Type B pancreatic cell (in vitro differentiated cells): ENCODE measurements at regions not wholly inside any gene's neighbourhood (a gene's known extent, or its start where the extent isn't known, plus 50 kb on each side); places are given as distances from the start of the nearest gene placed in this dataset.

Source experiments
- DNase-seq: peaks from one replicate; pipeline ENCODE4 v3.0.0; 2021; ENCODE audit warnings: mixed read lengths; ENCODE audit not compliant: unreplicated experiment; ENCODE audit errors: extremely low spot score
- H3K27ac Mint-ChIP-seq: 2 replicates; pipeline ENCODE4 v1.8.0; 2021; ENCODE audit warnings: mild to moderate bottlenecking, mixed read lengths
- H3K27me3 Mint-ChIP-seq: 2 replicates; pipeline ENCODE4 v1.8.0; 2021; ENCODE audit warnings: mixed read lengths
- H3K36me3 Mint-ChIP-seq: 2 replicates; pipeline ENCODE4 v1.8.0; 2021; ENCODE audit warnings: mixed read lengths
- H3K4me1 Mint-ChIP-seq: one replicate; pipeline ENCODE4 v1.8.0; 2021; ENCODE audit warnings: mixed read lengths; ENCODE audit not compliant: unreplicated experiment
- H3K4me3 Mint-ChIP-seq: 2 replicates; pipeline ENCODE4 v1.8.0; 2021; ENCODE audit warnings: mild to moderate bottlenecking, mixed read lengths
- H3K9me3 Mint-ChIP-seq: 2 replicates; pipeline ENCODE4 v1.8.0; 2021; ENCODE audit warnings: mixed read lengths
- CTCF ChIP-seq: fragments of 200-600 bp; sonication (generic); conservative IDR thresholded peaks from 2 replicates; pipeline ENCODE4 v1.5.0; 2021; ENCODE audit warnings: antibody characterized with exemption, mild to moderate bottlenecking

DNA sequence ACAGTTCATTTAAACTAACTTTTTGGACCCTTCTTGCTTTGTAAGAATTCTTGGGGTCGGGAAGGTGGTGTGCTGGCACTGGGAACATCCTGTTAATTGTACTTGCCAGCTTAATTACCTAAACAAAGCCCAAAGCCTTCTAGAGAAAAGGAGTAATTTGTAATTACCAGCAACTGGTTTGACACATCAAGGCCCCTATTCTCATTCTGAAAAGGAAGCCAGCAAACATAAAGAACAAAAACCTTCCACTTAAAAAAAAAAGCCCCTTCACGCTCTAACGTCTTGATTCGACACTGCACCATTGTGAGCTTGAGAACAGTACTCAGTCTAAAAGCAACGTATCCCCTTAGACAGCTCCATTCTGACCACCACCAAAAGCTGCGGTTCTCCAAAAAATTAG lies 74.7 kb upstream of the RPH3AL start:
- H3K4me3 Mint-ChIP-seq = no peak overlapping the region
- no peak for TF ChIP-seq CTCF
- H3K4me1 Mint-ChIP-seq = peaks cover 4% of the 10 kb centered on the region
- H3K36me3 Mint-ChIP-seq = no peaks in the 10 kb centered on the region
- DNase-seq = no peak
- H3K27ac Mint-ChIP-seq = no peak overlapping the region
- no peaks in the 10 kb centered on the region for H3K9me3 Mint-ChIP-seq
- peaks cover 4% of the 10 kb centered on the region for H3K27me3 Mint-ChIP-seq

DNA sequence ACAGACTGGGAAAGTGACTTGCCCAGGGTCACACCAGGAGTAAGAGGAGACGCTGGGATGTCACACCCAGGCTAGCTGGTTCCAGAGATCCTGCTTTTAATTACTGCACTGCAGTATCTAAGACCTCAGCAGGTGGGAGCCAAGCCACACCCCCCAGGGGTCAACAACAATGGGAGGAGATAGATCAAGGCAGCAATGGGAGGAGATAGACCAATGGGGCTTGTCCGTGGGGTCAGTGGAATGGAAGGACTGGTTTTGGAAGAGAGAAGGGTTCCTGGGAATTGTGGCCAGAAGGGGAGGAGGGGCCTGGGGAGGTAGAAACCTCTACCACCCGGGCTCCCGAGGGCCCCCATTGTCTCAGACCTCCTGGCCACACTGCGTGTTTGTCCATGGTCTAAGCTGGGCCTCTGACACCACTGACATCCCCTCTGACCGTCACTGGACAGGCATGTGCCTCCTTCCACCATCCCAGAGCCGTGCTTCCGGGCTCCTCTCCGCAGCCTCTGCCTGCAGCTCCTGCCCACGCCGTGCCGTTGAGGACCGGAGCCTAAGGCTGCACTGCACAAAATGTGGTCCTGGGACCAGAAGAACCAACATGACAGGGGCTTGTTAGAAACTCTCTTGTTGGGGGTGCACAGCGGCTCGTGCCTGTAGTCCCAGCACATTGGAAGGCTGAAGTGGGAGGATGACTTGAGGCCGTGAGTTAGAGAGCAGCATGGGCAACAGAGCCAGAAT lies 69.8 kb upstream of the RPH3AL start:
- H3K27ac Mint-ChIP-seq = no peak overlapping the region
- no peak overlapping the region for H3K4me3 Mint-ChIP-seq
- H3K27me3 Mint-ChIP-seq = peaks cover 8% of the 10 kb centered on the region
- no peak for DNase-seq
- no peaks in the 10 kb centered on the region for H3K36me3 Mint-ChIP-seq
- H3K9me3 Mint-ChIP-seq = no peaks in the 10 kb centered on the region
- H3K4me1 Mint-ChIP-seq = peaks cover 4% of the 10 kb centered on the region
- no peak for TF ChIP-seq CTCF

DNA sequence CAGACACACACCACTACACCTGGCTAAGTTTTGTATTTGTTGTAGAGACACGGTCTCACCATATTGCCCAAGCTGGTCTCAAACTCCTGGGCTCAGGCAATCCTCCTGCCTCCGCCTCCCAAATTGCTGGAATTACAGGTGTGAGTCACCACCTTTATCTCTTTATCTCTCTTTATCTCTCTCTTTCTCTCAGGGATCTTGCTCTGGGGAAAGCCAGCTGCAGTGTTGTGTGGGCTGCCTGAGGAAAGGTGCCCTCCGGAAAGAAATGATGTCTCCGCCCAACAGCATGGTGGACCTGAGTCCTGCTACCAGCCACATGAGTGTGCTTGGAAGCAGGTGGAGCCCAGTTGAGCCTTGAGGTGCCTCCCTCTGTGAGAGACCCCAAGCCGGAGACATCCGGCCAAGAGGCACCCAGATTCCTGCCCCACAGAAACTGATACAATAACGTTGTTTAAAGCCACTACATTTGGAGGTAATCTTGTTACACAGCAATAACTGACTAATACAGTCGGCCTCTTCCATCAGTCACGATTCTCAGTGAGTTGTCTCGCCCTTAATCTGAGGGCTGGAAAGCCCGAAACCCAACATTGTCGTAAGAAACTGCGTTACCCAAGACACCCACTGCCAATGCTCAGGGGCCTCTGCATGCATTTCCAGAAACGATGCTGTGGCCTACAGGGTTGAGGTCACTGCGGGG lies 68.0 kb upstream of the RPH3AL start:
- Mint-ChIP-seq H3K4me3 (no peak overlapping the region), H3K27ac (no peak overlapping the region)

GRCh38 chr17:419073-419735 lies 66.6 kb upstream of the RPH3AL start:
- Mint-ChIP-seq H3K27ac (peak overlapping the region; percentile 23), H3K4me3 (no peak overlapping the region), H3K9me3 (no peaks in the 10 kb centered on the region), H3K36me3 (no peaks in the 10 kb centered on the region), H3K4me1 (peaks cover 4% of the 10 kb centered on the region), H3K27me3 (peaks cover 8% of the 10 kb centered on the region)
- no peak for TF ChIP-seq CTCF
- DNase-seq = no peak

More for the DNA sequence above, 68.0 kb upstream of the RPH3AL start:
- peaks cover 8% of the 10 kb centered on the region for H3K27me3 Mint-ChIP-seq
- no peak for TF ChIP-seq CTCF
- DNase-seq = no peak
- H3K9me3 Mint-ChIP-seq = no peaks in the 10 kb centered on the region
- H3K4me1 Mint-ChIP-seq = peaks cover 4% of the 10 kb centered on the region
- no peaks in the 10 kb centered on the region for H3K36me3 Mint-ChIP-seq

DNA sequence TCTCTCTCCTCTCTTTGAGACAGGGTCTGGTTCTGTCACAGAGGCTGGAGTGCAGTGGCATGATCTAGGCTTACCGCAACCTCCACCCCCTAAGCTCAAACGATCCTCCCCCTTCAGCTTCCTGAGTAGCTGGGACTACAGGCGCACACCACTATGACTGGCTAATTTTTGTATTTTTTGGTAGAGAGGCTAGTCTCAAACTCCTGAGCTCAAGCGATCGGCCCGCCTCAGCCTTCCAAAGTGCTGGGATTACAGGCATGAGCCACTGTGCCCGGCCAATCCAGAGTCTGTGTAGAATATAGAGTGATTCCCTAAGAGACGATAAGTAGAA lies 65.8 kb upstream of the RPH3AL start:
- no peak for DNase-seq
- no peak overlapping the region for H3K27ac Mint-ChIP-seq
- peaks cover 7% of the 10 kb centered on the region for H3K27me3 Mint-ChIP-seq
- H3K36me3 Mint-ChIP-seq = no peaks in the 10 kb centered on the region
- no peak for TF ChIP-seq CTCF
- H3K4me1 Mint-ChIP-seq = peaks cover 3% of the 10 kb centered on the region
- no peak overlapping the region for H3K4me3 Mint-ChIP-seq
- no peaks in the 10 kb centered on the region for H3K9me3 Mint-ChIP-seq
